Caco-2 (cell line): ENCODE measurements at regions not wholly inside any gene's neighbourhood (a gene's known extent, or its start where the extent isn't known, plus 50 kb on each side); places are given as distances from the start of the nearest gene placed in this dataset.

ENCODE experiments used
- BruUV-seq: library from RNA; stranded (reverse); fragments of 400-500 nt; replicated peaks from 2 replicates; lab custom pipeline; 2021; lab: Mats Ljungman, UMichigan
- CTCF ChIA-PET: fragments of 300-600 bp; sonication (Branson Sonifier 250); formaldehyde crosslinking; loops from one replicate; lab custom pipeline; 2022; ENCODE audit warnings: antibody characterized with exemption; lab: Charles Lee
- POLR2A ChIA-PET: fragments of 300-600 bp; sonication (Branson Sonifier 250); formaldehyde crosslinking; loops from one replicate; lab custom pipeline; 2022; ENCODE audit warnings: antibody characterized with exemption; lab: Charles Lee
- DNase-seq, 2 experiments: peaks; one replicate each; pipeline versions ENCODE4 v3.0.0 to v3.0.0-alpha.2; 2020 to 2022
- H3K27me3 ChIP-seq: replicated peaks from 2 replicates; pipeline ENCODE4 v1.6.0; 2011; ENCODE audit warnings: low read length; ENCODE audit not compliant: control insufficient read depth, insufficient read depth
- H3K36me3 ChIP-seq: 2 replicates; pipeline ENCODE4 v1.5.1; 2011; ENCODE audit warnings: low read length; ENCODE audit not compliant: control insufficient read depth, insufficient read depth
- H3K4me1 ChIP-seq: fragments of 250-450 bp; sonication (Bioruptor Pico); 2 replicates; pipeline ENCODE4 v1.5.1; 2020; ENCODE audit warnings: mild to moderate bottlenecking
- H3K4me3 ChIP-seq: 2 replicates; pipeline ENCODE4 v1.5.1; 2011; ENCODE audit warnings: low read depth, mild to moderate bottlenecking, control low read depth, low read length
- H3K9me3 ChIP-seq: fragments of 250-450 bp; sonication (Bioruptor Pico); 2 replicates; pipeline ENCODE4 v1.5.1; 2020; ENCODE audit warnings: mild to moderate bottlenecking, moderate library complexity
- H3K27ac Mint-ChIP-seq: one replicate; pipeline ENCODE4 v1.8.0; 2022; ENCODE audit warnings: mixed read lengths; ENCODE audit not compliant: unreplicated experiment
- H3K27me3 Mint-ChIP-seq: one replicate; pipeline ENCODE4 v1.8.0; 2022; ENCODE audit warnings: mixed read lengths; ENCODE audit not compliant: insufficient read depth, unreplicated experiment
- H3K36me3 Mint-ChIP-seq: one replicate; pipeline ENCODE4 v1.8.0; 2022; ENCODE audit warnings: mild to moderate bottlenecking, mixed read lengths; ENCODE audit not compliant: insufficient read depth, unreplicated experiment
- H3K4me1 Mint-ChIP-seq: one replicate; pipeline ENCODE4 v1.8.0; 2022; ENCODE audit warnings: low read depth, mixed read lengths; ENCODE audit not compliant: unreplicated experiment
- H3K4me3 Mint-ChIP-seq: one replicate; pipeline ENCODE4 v1.8.0; 2022; ENCODE audit warnings: mild to moderate bottlenecking, moderate library complexity, mixed read lengths; ENCODE audit not compliant: unreplicated experiment
- H3K9me3 Mint-ChIP-seq: one replicate; pipeline ENCODE4 v1.8.0; 2022; ENCODE audit warnings: mixed read lengths; ENCODE audit not compliant: unreplicated experiment
- intact Hi-C: fragments of 100-400 bp; cut with micrococcal nuclease; formaldehyde crosslinking; loops from one replicate; pipeline ENCODE4 v1.10.0; 2022; ENCODE audit not compliant: unreplicated experiment
- TF ChIP-seq, protein P1 (sequence below), 2 experiments: fragments of 200-600 bp in 1 of 2; IDR thresholded peaks; 1 replicate in 1 of 2; 2 replicates in 1 of 2; pipeline versions ENCODE4 v1.5.1 to v1.8.0; 2011 to 2022; ENCODE audit warnings: antibody characterized with exemption in 1 of 2, control low read depth in 1 of 2, inconsistent platforms in 1 of 2, low read depth in 1 of 2, low read length in 1 of 2, mild to moderate bottlenecking in 1 of 2, moderate library complexity in 1 of 2; ENCODE audit not compliant: insufficient read depth in 1 of 2, severe bottlenecking in 1 of 2, unreplicated experiment in 1 of 2

DNA sequence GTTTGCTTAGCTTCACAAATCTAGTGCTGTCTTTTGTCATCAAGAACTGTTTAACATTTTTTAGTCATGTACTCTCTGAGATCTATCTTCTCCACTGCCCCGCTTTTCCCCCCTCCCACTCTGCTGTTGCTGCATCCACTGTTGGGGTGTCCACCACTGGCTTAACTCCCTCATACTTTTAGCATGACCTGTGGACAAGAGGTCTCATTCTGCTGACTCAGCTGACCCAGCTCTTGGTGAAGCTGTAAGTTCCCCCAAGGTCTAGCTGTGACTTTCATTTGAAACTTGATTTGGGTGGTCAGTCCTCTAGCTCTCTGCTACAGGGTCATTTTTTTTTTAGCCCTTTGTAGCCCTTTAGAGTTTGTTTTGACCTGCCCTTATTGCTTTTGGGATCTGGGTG, 427.2 kb downstream of the PLCL1 start:
- H3K27me3 Mint-ChIP-seq: peaks cover 18% of the 10 kb centered on the region
- no peak overlapping the region for H3K4me3 Mint-ChIP-seq
- TF ChIP-seq, protein P1, sequence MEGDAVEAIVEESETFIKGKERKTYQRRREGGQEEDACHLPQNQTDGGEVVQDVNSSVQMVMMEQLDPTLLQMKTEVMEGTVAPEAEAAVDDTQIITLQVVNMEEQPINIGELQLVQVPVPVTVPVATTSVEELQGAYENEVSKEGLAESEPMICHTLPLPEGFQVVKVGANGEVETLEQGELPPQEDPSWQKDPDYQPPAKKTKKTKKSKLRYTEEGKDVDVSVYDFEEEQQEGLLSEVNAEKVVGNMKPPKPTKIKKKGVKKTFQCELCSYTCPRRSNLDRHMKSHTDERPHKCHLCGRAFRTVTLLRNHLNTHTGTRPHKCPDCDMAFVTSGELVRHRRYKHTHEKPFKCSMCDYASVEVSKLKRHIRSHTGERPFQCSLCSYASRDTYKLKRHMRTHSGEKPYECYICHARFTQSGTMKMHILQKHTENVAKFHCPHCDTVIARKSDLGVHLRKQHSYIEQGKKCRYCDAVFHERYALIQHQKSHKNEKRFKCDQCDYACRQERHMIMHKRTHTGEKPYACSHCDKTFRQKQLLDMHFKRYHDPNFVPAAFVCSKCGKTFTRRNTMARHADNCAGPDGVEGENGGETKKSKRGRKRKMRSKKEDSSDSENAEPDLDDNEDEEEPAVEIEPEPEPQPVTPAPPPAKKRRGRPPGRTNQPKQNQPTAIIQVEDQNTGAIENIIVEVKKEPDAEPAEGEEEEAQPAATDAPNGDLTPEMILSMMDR (IDR thresholded peaks at IDR 0.05; ENCODE audit: insufficient read depth in 1 of 2, low read depth in 1 of 2, low read length in 1 of 2, severe bottlenecking in 1 of 2, unreplicated experiment in 1 of 2): no peak
- DNase-seq: no peak
- no TSS peak for BruUV-seq
- no peak overlapping the region for H3K4me3 ChIP-seq
- no peaks in the 10 kb centered on the region for H3K9me3 Mint-ChIP-seq
- H3K36me3 ChIP-seq: no peaks in the 10 kb centered on the region
- CTCF ChIA-PET: no interaction called here
- intact Hi-C loops: no loop called here
- no peaks in the 10 kb centered on the region for H3K9me3 ChIP-seq
- no peak overlapping the region for H3K27ac Mint-ChIP-seq
- no peaks in the 10 kb centered on the region for H3K36me3 Mint-ChIP-seq
- no peaks in the 10 kb centered on the region for H3K4me1 Mint-ChIP-seq
- H3K27me3 ChIP-seq: no peaks in the 10 kb centered on the region
- POLR2A ChIA-PET: no interaction called here
- no peaks in the 10 kb centered on the region for H3K4me1 ChIP-seq

DNA sequence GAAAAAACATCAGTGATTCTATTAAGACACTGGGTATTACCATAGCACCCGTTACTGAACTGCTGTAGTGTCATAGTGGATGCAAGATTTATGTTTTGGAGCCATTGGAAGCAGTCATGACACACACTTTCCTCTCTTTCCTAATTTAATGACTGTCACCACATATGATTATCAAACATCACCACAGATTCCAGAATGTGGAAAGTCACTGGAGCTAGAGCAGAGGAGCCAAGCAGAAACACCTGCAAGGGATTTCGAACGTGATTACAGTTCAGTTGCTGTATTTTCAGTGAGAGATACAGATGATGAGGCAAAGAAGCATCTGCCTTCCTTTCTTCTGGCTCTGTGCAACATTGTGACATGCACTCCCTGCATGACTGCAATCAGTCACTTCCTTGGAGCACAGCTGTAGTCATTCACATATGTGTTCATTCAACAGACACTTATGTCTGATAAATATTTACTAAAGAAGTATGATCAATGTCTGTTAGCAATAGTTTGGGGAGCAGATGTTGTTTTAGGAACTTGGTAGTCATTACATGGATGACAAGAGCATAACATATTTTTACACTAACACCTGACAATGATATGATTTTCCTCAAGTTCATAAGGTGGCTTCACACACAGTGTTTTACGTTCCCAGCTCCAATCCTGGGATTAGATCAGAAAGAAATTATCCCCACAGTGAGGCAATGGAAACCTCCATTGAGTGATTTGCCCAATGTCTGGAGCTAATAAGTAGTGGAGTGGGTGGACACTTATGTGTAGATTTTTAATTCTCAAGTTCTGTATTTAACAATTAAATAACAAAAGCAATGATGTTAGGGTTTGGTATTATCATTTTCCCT, 416.6 kb downstream of the PLCL1 start:
- no peaks in the 10 kb centered on the region for H3K27me3 Mint-ChIP-seq
- intact Hi-C loops: no loop called here
- CTCF ChIA-PET: no interaction called here
- TF ChIP-seq, protein P1 (IDR thresholded peaks at IDR 0.05; ENCODE audit: insufficient read depth in 1 of 2, low read depth in 1 of 2, low read length in 1 of 2, severe bottlenecking in 1 of 2, unreplicated experiment in 1 of 2): no peak
- no peaks in the 10 kb centered on the region for H3K36me3 ChIP-seq
- no peaks in the 10 kb centered on the region for H3K27me3 ChIP-seq
- no peak for DNase-seq
- no peaks in the 10 kb centered on the region for H3K9me3 ChIP-seq
- POLR2A ChIA-PET: no interaction called here
- H3K27ac Mint-ChIP-seq: no peak overlapping the region
- H3K36me3 Mint-ChIP-seq: no peaks in the 10 kb centered on the region
- no TSS peak for BruUV-seq
- no peaks in the 10 kb centered on the region for H3K9me3 Mint-ChIP-seq
- no peaks in the 10 kb centered on the region for H3K4me1 Mint-ChIP-seq
- no peak overlapping the region for H3K4me3 ChIP-seq
- no peaks in the 10 kb centered on the region for H3K4me1 ChIP-seq
- H3K4me3 Mint-ChIP-seq: no peak overlapping the region

DNA sequence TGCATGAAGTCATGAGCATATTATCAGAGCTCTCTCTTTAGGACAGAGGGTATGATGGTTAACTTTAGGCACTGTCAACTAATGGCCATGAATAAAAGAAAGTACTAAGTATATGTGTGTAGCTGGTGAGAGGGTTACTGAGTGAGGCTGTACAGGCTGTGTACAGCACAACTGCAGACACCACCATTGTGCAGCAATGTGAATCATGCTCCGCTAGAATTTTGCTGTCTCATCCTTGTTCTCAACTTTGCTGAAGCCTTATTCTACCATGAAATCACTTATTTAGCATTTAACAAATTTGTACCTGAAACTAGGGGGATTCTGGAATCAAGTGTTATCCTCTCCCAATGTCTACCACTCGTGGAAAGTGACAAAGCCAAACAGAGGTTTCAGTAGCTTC, 414.9 kb downstream of the PLCL1 start:
- Mint-ChIP-seq H3K9me3 (no peaks in the 10 kb centered on the region), H3K4me3 (no peak overlapping the region), H3K4me1 (no peaks in the 10 kb centered on the region), H3K27me3 (no peaks in the 10 kb centered on the region), H3K27ac (no peak overlapping the region), H3K36me3 (no peaks in the 10 kb centered on the region)
- CTCF ChIA-PET: no interaction called here
- H3K9me3 ChIP-seq: no peaks in the 10 kb centered on the region
- TF ChIP-seq, protein P1 (IDR thresholded peaks at IDR 0.05; ENCODE audit: insufficient read depth in 1 of 2, low read depth in 1 of 2, low read length in 1 of 2, severe bottlenecking in 1 of 2, unreplicated experiment in 1 of 2): no peak
- DNase-seq: no peak
- no peaks in the 10 kb centered on the region for H3K36me3 ChIP-seq
- H3K27me3 ChIP-seq: no peaks in the 10 kb centered on the region
- POLR2A ChIA-PET: no interaction called here
- H3K4me3 ChIP-seq: no peak overlapping the region
- no TSS peak for BruUV-seq
- no peaks in the 10 kb centered on the region for H3K4me1 ChIP-seq
- intact Hi-C loops: no loop called here
